ENCODE measurements at regions not wholly inside any gene's neighbourhood (a gene's known extent, or its start where the extent isn't known, plus 50 kb on each side); places are given as distances from the start of the nearest gene placed in this dataset.

DNA sequence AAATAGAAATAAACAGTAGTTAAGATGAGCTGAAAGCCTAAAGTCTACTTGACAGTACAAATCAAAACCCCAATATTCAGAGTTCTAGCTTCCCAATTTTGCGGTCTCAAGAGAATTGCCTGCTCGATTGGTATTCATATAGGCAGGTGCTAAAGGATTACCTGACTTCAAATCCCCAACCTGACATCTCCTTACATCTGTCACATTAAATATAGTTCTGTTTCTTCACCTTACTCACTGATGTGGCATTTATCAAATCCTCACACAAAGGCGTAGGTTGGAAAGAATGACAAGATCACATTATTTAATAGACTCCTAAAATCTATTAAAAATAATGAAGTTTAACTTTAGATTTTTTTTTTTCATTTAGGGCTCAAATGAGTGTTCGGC, 72.8 kb upstream of the ANKH start:
- DNase-seq (ENCODE audit: low spot score): no peak
- CTCF ChIA-PET: no interaction called here
- POLR2A ChIA-PET (ENCODE audit: low non-redundant PET): no interaction called here
- TF ChIP-seq, protein P1, sequence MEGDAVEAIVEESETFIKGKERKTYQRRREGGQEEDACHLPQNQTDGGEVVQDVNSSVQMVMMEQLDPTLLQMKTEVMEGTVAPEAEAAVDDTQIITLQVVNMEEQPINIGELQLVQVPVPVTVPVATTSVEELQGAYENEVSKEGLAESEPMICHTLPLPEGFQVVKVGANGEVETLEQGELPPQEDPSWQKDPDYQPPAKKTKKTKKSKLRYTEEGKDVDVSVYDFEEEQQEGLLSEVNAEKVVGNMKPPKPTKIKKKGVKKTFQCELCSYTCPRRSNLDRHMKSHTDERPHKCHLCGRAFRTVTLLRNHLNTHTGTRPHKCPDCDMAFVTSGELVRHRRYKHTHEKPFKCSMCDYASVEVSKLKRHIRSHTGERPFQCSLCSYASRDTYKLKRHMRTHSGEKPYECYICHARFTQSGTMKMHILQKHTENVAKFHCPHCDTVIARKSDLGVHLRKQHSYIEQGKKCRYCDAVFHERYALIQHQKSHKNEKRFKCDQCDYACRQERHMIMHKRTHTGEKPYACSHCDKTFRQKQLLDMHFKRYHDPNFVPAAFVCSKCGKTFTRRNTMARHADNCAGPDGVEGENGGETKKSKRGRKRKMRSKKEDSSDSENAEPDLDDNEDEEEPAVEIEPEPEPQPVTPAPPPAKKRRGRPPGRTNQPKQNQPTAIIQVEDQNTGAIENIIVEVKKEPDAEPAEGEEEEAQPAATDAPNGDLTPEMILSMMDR (conservative IDR thresholded peaks at IDR 0.05; ENCODE audit: low read depth): no peak
- no peak overlapping the region for H3K27ac ChIP-seq

DNA sequence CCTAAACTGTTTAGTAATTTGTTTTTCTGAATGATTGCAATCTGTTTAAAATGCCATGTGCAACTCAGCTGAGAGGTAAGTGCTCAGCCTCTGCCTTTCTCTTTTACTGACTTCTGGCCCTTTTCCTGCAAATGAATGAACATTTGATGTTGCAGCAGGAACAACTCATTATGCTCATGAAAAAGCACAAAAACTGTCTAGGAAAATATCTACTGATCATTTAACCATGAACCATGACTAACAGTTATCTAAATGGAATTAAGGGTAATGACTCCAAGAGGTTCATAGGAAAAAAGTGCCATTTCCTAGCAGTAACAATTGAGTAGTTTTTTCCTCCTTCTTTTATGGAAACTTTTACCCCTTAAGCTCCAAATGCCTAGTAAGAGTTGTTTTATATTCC, 70.6 kb upstream of the ANKH start:
- DNase-seq (ENCODE audit: low spot score): no peak
- CTCF ChIA-PET: no interaction called here
- TF ChIP-seq, protein P1 (conservative IDR thresholded peaks at IDR 0.05; ENCODE audit: low read depth): no peak
- H3K27ac ChIP-seq: no peak overlapping the region
- POLR2A ChIA-PET (ENCODE audit: low non-redundant PET): no interaction called here

DNA sequence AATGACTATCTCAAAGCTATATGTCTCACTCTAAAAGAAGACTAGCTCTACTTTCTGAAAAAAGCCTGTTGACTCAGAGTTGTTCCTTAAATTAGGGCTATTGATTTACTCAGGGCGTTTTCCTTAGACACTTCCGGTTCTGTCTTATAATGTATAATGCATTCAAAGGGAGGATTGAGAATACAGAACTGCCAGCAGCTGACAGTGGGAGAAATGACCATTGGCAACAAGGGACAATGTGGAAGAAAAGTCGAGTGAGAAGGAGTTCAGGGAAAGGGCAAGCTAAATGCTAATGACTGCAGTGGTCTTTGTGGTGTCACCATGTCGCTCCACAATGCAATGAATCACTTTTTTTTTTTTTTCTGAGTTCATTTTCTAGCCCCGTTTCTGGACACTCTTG, 65.7 kb upstream of the ANKH start:
- ChIA-PET CTCF (interaction anchor here (0.6 kb wide), 1 partner anchor 19 kb away, joined by 3 read pairs; no protein-coding TSS in a partner anchor), POLR2A (ENCODE audit: low non-redundant PET) (no interaction called here)
- H3K27ac ChIP-seq: no peak overlapping the region
- TF ChIP-seq, protein P1 (conservative IDR thresholded peaks at IDR 0.05; ENCODE audit: low read depth): no peak
- DNase-seq (ENCODE audit: low spot score): no peak

DNA sequence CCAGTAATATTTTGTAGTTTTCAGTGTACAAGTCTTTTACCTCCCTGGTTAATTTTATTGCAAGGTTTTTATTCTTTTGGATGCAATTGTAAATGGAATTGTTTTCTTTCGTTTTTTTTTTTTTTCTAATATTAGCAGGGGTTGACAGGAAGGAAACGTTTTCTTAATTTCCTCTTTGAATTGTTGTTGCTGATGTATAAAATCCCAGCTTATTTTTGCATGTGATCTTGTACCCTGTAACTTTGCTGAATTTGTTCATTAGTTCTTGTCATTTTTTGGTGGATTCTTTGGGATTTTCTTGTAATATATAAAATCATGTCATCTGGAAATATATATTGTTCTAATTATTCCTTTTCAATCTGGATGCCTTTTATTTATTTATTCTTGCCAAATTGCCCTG, 65.0 kb upstream of the ANKH start:
- no peak overlapping the region for H3K27ac ChIP-seq
- TF ChIP-seq, protein P1 (conservative IDR thresholded peaks at IDR 0.05; ENCODE audit: low read depth): no peak
- CTCF ChIA-PET: interaction anchor here (0.6 kb wide), 1 partner anchor 18 kb away, joined by 3 read pairs; no protein-coding TSS in a partner anchor
- POLR2A ChIA-PET (ENCODE audit: low non-redundant PET): no interaction called here
- no peak for DNase-seq (ENCODE audit: low spot score)

DNA sequence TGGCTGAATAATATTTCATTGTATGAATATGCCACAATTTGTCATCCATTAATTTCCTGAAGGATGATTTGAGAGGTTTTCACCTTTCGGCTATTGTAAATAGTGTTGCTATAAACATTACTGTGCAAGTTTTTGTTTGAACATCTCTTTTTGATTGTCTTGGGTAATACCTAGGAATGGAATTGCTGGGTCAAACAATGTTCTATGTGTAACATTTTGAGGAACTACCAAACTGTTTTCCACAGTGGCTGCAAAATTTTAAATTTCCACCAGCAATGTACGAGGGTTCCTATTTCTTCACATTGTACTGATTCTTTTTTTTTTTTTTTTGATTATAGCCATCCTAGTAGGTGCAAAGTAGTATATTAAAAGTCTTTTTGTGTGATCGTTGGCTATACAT, 63.8 kb upstream of the ANKH start:
- POLR2A ChIA-PET (ENCODE audit: low non-redundant PET): no interaction called here
- DNase-seq (ENCODE audit: low spot score): no peak
- H3K27ac ChIP-seq: no peak overlapping the region
- TF ChIP-seq, protein P1 (conservative IDR thresholded peaks at IDR 0.05; ENCODE audit: low read depth): no peak
- CTCF ChIA-PET: interaction anchor here (0.9 kb wide), 1 partner anchor 208 kb away, joined by 5 read pairs; no protein-coding TSS in a partner anchor

DNA sequence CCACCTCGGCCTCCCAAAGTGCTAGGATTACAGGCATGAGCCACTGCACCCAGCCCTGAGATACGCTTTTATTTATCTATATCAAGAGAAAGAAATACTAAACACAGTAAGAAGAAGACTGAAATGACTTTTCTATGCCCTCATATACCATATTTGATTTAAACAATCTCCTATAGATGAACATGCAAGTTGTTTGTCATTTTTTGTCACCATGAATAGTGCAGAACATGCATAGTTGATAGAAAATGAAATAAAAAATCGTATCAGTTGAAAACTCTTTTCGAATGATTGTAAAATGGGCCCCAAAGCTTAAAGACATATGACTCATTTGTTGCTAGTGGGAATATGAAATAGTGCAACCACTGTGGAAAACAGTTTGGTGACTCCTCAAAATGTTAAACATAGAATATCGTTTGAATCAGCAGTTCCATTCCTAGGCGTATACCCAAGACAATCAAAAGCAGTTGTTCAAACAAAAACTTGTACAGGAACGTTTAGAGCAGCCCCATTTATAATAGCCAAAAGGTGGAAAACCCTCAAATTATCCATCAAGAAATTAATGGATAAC, 61.4 kb upstream of the ANKH start:
- ChIA-PET POLR2A (ENCODE audit: low non-redundant PET) (no interaction called here), CTCF (no interaction called here)
- DNase-seq (ENCODE audit: low spot score): no peak
- TF ChIP-seq, protein P1 (conservative IDR thresholded peaks at IDR 0.05; ENCODE audit: low read depth): no peak
- H3K27ac ChIP-seq: no peak overlapping the region

All from RWPE1 (cell line).